Loucy (cell line): ENCODE measurements at regions not wholly inside any gene's neighbourhood (a gene's known extent, or its start where the extent isn't known, plus 50 kb on each side); places are given as distances from the start of the nearest gene placed in this dataset.

Experiments
- H2AFZ ChIP-seq: fragments of 200-600 bp; sonication (generic); 2 replicates; pipeline ENCODE4 v1.6.0; 2016; ENCODE audit warnings: antibody characterized with exemption, mild to moderate bottlenecking, low read length, moderate library complexity
- H3F3A ChIP-seq: fragments of 200-600 bp; 2 replicates; pipeline ENCODE4 v1.6.0; 2016; ENCODE audit warnings: antibody characterized with exemption, low read depth, mild to moderate bottlenecking
- H3K27me3 ChIP-seq: fragments of 200-600 bp; sonication (generic); 2 replicates; pipeline ENCODE4 v1.6.1; 2014; ENCODE audit warnings: low read length, mild to moderate bottlenecking; ENCODE audit not compliant: insufficient read depth, poor library complexity, severe bottlenecking
- H3K36me3 ChIP-seq: fragments of 200-600 bp; sonication (generic); 2 replicates; pipeline ENCODE4 v1.6.1; 2016; ENCODE audit warnings: low read length; ENCODE audit not compliant: insufficient read depth
- H3K4me1 ChIP-seq: fragments of 200-600 bp; sonication (generic); 2 replicates; pipeline ENCODE4 v1.5.1; 2014; ENCODE audit warnings: low read length, mild to moderate bottlenecking; ENCODE audit not compliant: insufficient read depth, poor library complexity, severe bottlenecking
- H3K4me2 ChIP-seq: fragments of 200-600 bp; sonication (generic); 2 replicates; pipeline ENCODE4 v1.6.0; 2014; ENCODE audit warnings: antibody characterized with exemption, low read length, low read depth, mild to moderate bottlenecking; ENCODE audit not compliant: poor library complexity, severe bottlenecking
- H3K4me3 ChIP-seq: fragments of 200-600 bp; sonication (generic); 2 replicates; pipeline ENCODE4 v1.5.1; 2014; ENCODE audit warnings: low read length, mild to moderate bottlenecking, mixed read lengths; ENCODE audit not compliant: poor library complexity, severe bottlenecking
- H3K79me2 ChIP-seq: fragments of 200-600 bp; sonication (generic); 2 replicates; pipeline ENCODE4 v1.6.1; 2014; ENCODE audit warnings: low read length; ENCODE audit not compliant: insufficient read depth
- H3K9ac ChIP-seq: fragments of 200-600 bp; sonication (generic); 2 replicates; pipeline ENCODE4 v1.6.0; 2014; ENCODE audit warnings: mild to moderate bottlenecking, low read depth, low read length, moderate library complexity; ENCODE audit not compliant: poor library complexity, severe bottlenecking
- H3K9me2 ChIP-seq: fragments of 200-600 bp; sonication (generic); replicated peaks from 2 replicates; pipeline ENCODE4 v1.6.1; 2016; ENCODE audit warnings: low read depth, low read length, mixed read lengths
- H3K9me3 ChIP-seq: fragments of 200-600 bp; sonication (generic); 2 replicates; pipeline ENCODE4 v1.6.1; 2014; ENCODE audit warnings: mild to moderate bottlenecking, antibody characterized with exemption, low read length, low read depth; ENCODE audit not compliant: insufficient read depth
- H4K20me1 ChIP-seq: fragments of 200-600 bp; sonication (generic); 2 replicates; pipeline ENCODE4 v1.6.0; 2014; ENCODE audit warnings: antibody characterized with exemption, low read length, mild to moderate bottlenecking; ENCODE audit not compliant: insufficient read depth, poor library complexity, severe bottlenecking
- EZH2phosphoT487 ChIP-seq: fragments of 200-600 bp; IDR thresholded peaks from 2 replicates; pipeline ENCODE4 v1.6.1; 2018; ENCODE audit warnings: antibody characterized with exemption, mild to moderate bottlenecking, moderate library complexity, borderline replicate concordance
- TF ChIP-seq, protein P1 (sequence below): fragments of 200-600 bp; sonication (generic); conservative IDR thresholded peaks from 2 replicates; pipeline ENCODE4 v1.5.1; 2014; ENCODE audit warnings: mild to moderate bottlenecking, antibody characterized with exemption, low read length

DNA sequence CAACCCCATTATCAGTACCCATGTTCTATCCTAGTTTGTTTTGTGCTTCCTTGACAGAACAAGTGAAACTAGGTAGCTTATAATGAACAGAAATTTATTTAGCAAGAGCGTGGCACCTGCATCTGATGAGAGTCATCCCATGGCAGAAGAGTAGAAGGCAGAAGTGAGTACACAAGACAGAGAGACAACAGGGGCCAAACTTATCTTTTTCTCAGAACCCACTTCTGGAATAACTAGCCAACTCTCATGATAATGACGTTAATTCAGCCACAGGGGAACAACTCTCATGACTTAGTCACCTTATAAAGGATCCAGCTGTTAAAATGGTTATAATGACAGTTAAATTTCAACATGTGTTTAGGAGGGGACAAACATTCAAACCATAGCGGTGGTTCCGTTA lies 644.9 kb downstream of the TECRL start:
- H3K9me3 ChIP-seq = no peaks in the 10 kb centered on the region
- H3K9ac ChIP-seq = no peak overlapping the region
- no peaks in the 10 kb centered on the region for H3K9me2 ChIP-seq
- H3K4me2 ChIP-seq = no peak overlapping the region
- H4K20me1 ChIP-seq = no peaks in the 10 kb centered on the region
- no peak overlapping the region for H2AFZ ChIP-seq
- no peaks in the 10 kb centered on the region for H3K36me3 ChIP-seq
- H3K4me3 ChIP-seq = no peak overlapping the region
- TF ChIP-seq, protein P1, sequence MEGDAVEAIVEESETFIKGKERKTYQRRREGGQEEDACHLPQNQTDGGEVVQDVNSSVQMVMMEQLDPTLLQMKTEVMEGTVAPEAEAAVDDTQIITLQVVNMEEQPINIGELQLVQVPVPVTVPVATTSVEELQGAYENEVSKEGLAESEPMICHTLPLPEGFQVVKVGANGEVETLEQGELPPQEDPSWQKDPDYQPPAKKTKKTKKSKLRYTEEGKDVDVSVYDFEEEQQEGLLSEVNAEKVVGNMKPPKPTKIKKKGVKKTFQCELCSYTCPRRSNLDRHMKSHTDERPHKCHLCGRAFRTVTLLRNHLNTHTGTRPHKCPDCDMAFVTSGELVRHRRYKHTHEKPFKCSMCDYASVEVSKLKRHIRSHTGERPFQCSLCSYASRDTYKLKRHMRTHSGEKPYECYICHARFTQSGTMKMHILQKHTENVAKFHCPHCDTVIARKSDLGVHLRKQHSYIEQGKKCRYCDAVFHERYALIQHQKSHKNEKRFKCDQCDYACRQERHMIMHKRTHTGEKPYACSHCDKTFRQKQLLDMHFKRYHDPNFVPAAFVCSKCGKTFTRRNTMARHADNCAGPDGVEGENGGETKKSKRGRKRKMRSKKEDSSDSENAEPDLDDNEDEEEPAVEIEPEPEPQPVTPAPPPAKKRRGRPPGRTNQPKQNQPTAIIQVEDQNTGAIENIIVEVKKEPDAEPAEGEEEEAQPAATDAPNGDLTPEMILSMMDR = no peak
- TF ChIP-seq EZH2phosphoT487 = no peak
- H3K79me2 ChIP-seq = no peaks in the 10 kb centered on the region
- no peaks in the 10 kb centered on the region for H3K27me3 ChIP-seq
- H3F3A ChIP-seq = no peaks in the 10 kb centered on the region
- H3K4me1 ChIP-seq = no peaks in the 10 kb centered on the region

DNA sequence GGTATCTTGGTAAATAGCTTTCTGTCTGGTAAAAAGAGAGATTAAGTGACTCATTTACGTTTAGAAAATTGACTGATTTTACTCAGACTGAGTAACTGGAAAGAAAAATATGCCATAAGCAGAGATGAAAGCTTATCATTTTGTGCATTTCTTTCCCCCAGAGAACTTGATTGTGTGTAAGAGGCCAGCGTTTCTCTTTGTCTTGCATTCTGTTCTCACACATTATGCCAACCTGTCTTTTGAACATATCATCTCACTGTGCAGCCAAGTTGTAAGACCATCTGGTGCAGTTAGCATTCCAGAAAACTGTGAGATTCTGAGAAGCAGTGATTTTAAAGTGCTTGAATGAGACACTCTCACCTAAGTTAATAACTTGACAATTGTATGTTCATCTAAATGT lies 651.3 kb downstream of the TECRL start:
- H3F3A ChIP-seq = no peaks in the 10 kb centered on the region
- H3K9me2 ChIP-seq = no peaks in the 10 kb centered on the region
- no peak overlapping the region for H2AFZ ChIP-seq
- no peak overlapping the region for H3K4me2 ChIP-seq
- H3K4me1 ChIP-seq = no peaks in the 10 kb centered on the region
- H4K20me1 ChIP-seq = no peaks in the 10 kb centered on the region
- no peak overlapping the region for H3K9ac ChIP-seq
- H3K27me3 ChIP-seq = no peaks in the 10 kb centered on the region
- H3K79me2 ChIP-seq = no peaks in the 10 kb centered on the region
- H3K4me3 ChIP-seq = no peak overlapping the region
- no peak for TF ChIP-seq EZH2phosphoT487
- TF ChIP-seq, protein P1 = no peak
- no peaks in the 10 kb centered on the region for H3K36me3 ChIP-seq
- no peaks in the 10 kb centered on the region for H3K9me3 ChIP-seq

DNA sequence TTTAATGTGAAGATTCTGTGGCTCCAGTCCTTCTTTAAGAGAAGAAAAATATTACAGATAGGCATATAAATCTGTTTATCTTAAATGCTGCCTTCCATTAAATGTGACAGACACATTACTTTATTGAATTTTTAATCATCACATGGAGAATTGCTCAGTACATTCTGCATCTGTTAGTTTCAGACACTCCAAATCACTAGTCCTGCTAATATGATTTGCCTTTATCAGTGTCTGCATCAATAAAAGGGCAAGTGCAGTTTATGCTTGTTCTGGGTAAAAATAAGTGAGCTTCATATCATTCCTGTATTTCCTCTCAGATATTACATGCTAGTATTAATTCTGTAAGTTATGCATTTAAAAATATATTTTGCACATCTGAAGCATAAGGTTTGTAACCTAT lies 666.4 kb downstream of the TECRL start:
- Histone ChIP-seq H3K4me3 (no peak overlapping the region), H3K27me3 (no peaks in the 10 kb centered on the region), H3F3A (no peaks in the 10 kb centered on the region), H4K20me1 (no peaks in the 10 kb centered on the region), H3K4me1 (no peaks in the 10 kb centered on the region), H3K9me3 (no peaks in the 10 kb centered on the region), H3K9ac (no peak overlapping the region), H3K9me2 (no peaks in the 10 kb centered on the region), H3K79me2 (no peaks in the 10 kb centered on the region), H2AFZ (no peak overlapping the region), H3K36me3 (no peaks in the 10 kb centered on the region), H3K4me2 (no peak overlapping the region)
- no peak for TF ChIP-seq EZH2phosphoT487

DNA sequence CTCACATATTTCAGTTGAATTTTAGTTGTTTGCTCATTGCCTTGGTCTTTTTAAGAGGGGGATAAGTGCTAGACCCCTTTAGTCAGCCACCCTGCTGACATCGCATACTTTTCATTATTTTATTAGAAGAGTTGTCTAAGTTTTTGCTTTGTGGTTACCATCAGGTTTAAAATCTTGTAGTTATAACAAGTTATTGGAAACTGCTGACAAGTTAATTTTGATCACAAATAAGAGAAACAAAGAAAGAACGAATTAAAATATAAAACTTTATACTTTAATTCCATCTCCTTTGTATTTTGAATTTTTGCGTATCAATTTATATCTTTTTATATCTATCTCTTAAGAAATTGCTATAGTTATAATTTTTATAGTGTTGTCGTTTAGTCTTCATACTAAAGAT lies 679.7 kb downstream of the TECRL start:
- no peak overlapping the region for H3K4me2 ChIP-seq
- H3K4me3 ChIP-seq = no peak overlapping the region
- no peaks in the 10 kb centered on the region for H3K79me2 ChIP-seq
- no peak overlapping the region for H2AFZ ChIP-seq
- no peaks in the 10 kb centered on the region for H3K36me3 ChIP-seq
- H3F3A ChIP-seq = no peaks in the 10 kb centered on the region
- no peaks in the 10 kb centered on the region for H3K27me3 ChIP-seq
- H3K4me1 ChIP-seq = no peaks in the 10 kb centered on the region
- H4K20me1 ChIP-seq = no peaks in the 10 kb centered on the region
- no peak overlapping the region for H3K9ac ChIP-seq
- no peaks in the 10 kb centered on the region for H3K9me3 ChIP-seq
- no peaks in the 10 kb centered on the region for H3K9me2 ChIP-seq
- TF ChIP-seq, protein P1 = no peak
- no peak for TF ChIP-seq EZH2phosphoT487
